Activated naive CD8-positive, alpha-beta T cell treated with anti-CD3 and anti-CD28 coated beads for 36 hours (primary cell): ENCODE measurements at regions not wholly inside any gene's neighbourhood (a gene's known extent, or its start where the extent isn't known, plus 50 kb on each side); places are given as distances from the start of the nearest gene placed in this dataset.
A peak's percentile ranks its signal among the peaks of the same experiment; 100 is the strongest.

Experiments
- DNase-seq: peaks from one replicate; pipeline ENCODE4 v3.0.0; 2021
- H3K27ac Mint-ChIP-seq: one replicate; pipeline ENCODE4 v1.8.0; 2022; ENCODE audit warnings: mild to moderate bottlenecking, moderate library complexity, mixed read lengths
- H3K27me3 Mint-ChIP-seq: one replicate; pipeline ENCODE4 v1.8.0; 2022; ENCODE audit warnings: mild to moderate bottlenecking, mixed read lengths
- H3K36me3 Mint-ChIP-seq: one replicate; pipeline ENCODE4 v1.8.0; 2021; ENCODE audit warnings: mild to moderate bottlenecking, mixed read lengths
- H3K4me1 Mint-ChIP-seq: one replicate; pipeline ENCODE4 v1.8.0; 2021; ENCODE audit warnings: mixed read lengths
- H3K4me3 Mint-ChIP-seq: one replicate; pipeline ENCODE4 v1.8.0; 2022; ENCODE audit warnings: mild to moderate bottlenecking, moderate library complexity, mixed read lengths
- H3K9me3 Mint-ChIP-seq: one replicate; pipeline ENCODE4 v1.8.0; 2022; ENCODE audit warnings: mixed read lengths

GRCh38 chrX:2618516-2618915 lies 72.6 kb upstream of the CD99 start:
- peaks cover 18% of the 10 kb centered on the region for H3K4me1 Mint-ChIP-seq
- H3K27me3 Mint-ChIP-seq: no peaks in the 10 kb centered on the region
- no peaks in the 10 kb centered on the region for H3K9me3 Mint-ChIP-seq
- H3K36me3 Mint-ChIP-seq: peaks cover 60% of the 10 kb centered on the region
- H3K27ac Mint-ChIP-seq: no peak overlapping the region
- H3K4me3 Mint-ChIP-seq: no peak overlapping the region
- no peak for DNase-seq

- Mint-ChIP-seq H3K9me3 (no peaks in the 10 kb centered on the region), H3K4me1 (peaks cover 37% of the 10 kb centered on the region), H3K27me3 (no peaks in the 10 kb centered on the region), H3K27ac (peak overlapping the region; percentile 44), H3K36me3 (peaks cover 67% of the 10 kb centered on the region), H3K4me3 (no peak overlapping the region)
- no peak for DNase-seq
These were observed 76.2 kb upstream of the CD99 start for GRCh38 chrX:2614911-2615310.

- peaks cover 53% of the 10 kb centered on the region for H3K36me3 Mint-ChIP-seq
- DNase-seq: no peak
- peaks cover 44% of the 10 kb centered on the region for H3K4me1 Mint-ChIP-seq
These were observed 80.6 kb upstream of the CD99 start for GRCh38 chrX:2610246-2611170.

GRCh38 chrX:2609431-2610238 lies 81.5 kb upstream of the CD99 start:
- Mint-ChIP-seq H3K36me3 (peaks cover 51% of the 10 kb centered on the region), H3K27ac (peak overlapping the region; percentile 52), H3K4me1 (peaks cover 40% of the 10 kb centered on the region), H3K27me3 (no peaks in the 10 kb centered on the region), H3K9me3 (peaks cover 2% of the 10 kb centered on the region), H3K4me3 (peak overlapping the region; percentile 89)
- no peak for DNase-seq

More at GRCh38 chrX:2610246-2611170, 80.6 kb upstream of the CD99 start:
- H3K27ac Mint-ChIP-seq: peak overlapping the region; percentile 52
- no peaks in the 10 kb centered on the region for H3K27me3 Mint-ChIP-seq
- H3K9me3 Mint-ChIP-seq: peaks cover 2% of the 10 kb centered on the region
- H3K4me3 Mint-ChIP-seq: peak overlapping the region; percentile 89

GRCh38 chrX:2608638-2609430 lies 82.3 kb upstream of the CD99 start:
- peak overlapping the region; percentile 90 for H3K27ac Mint-ChIP-seq
- H3K4me1 Mint-ChIP-seq: peaks cover 38% of the 10 kb centered on the region
- DNase-seq: peak; percentile 90
- H3K4me3 Mint-ChIP-seq: peak overlapping the region; percentile 89
- peaks cover 46% of the 10 kb centered on the region for H3K36me3 Mint-ChIP-seq
- no peaks in the 10 kb centered on the region for H3K27me3 Mint-ChIP-seq
- H3K9me3 Mint-ChIP-seq: peaks cover 2% of the 10 kb centered on the region

GRCh38 chrX:2607113-2607512 lies 84.0 kb upstream of the CD99 start:
- H3K4me1 Mint-ChIP-seq: peaks cover 34% of the 10 kb centered on the region
- no peak overlapping the region for H3K27ac Mint-ChIP-seq
- H3K4me3 Mint-ChIP-seq: peak overlapping the region; percentile 12
- H3K9me3 Mint-ChIP-seq: peaks cover 2% of the 10 kb centered on the region
- H3K36me3 Mint-ChIP-seq: peaks cover 41% of the 10 kb centered on the region
- DNase-seq: no peak
- H3K27me3 Mint-ChIP-seq: no peaks in the 10 kb centered on the region

GRCh38 chrX:2600564-2600963 lies 90.5 kb upstream of the CD99 start:
- no peak overlapping the region for H3K27ac Mint-ChIP-seq
- no peaks in the 10 kb centered on the region for H3K27me3 Mint-ChIP-seq
- H3K4me1 Mint-ChIP-seq: peaks cover 5% of the 10 kb centered on the region
- no peak for DNase-seq
- H3K36me3 Mint-ChIP-seq: peaks cover 26% of the 10 kb centered on the region
- no peak overlapping the region for H3K4me3 Mint-ChIP-seq
- H3K9me3 Mint-ChIP-seq: no peaks in the 10 kb centered on the region

GRCh38 chrX:2596555-2597255 lies 94.4 kb upstream of the CD99 start:
- Mint-ChIP-seq H3K27me3 (no peaks in the 10 kb centered on the region), H3K4me3 (no peak overlapping the region), H3K4me1 (no peaks in the 10 kb centered on the region), H3K9me3 (no peaks in the 10 kb centered on the region), H3K27ac (no peak overlapping the region), H3K36me3 (peaks cover 7% of the 10 kb centered on the region)
- no peak for DNase-seq

GRCh38 chrX:2596045-2596444 lies 95.0 kb upstream of the CD99 start:
- no peaks in the 10 kb centered on the region for H3K27me3 Mint-ChIP-seq
- H3K9me3 Mint-ChIP-seq: no peaks in the 10 kb centered on the region
- H3K4me3 Mint-ChIP-seq: no peak overlapping the region
- H3K4me1 Mint-ChIP-seq: no peaks in the 10 kb centered on the region
- peaks cover 4% of the 10 kb centered on the region for H3K36me3 Mint-ChIP-seq
- DNase-seq: no peak
- H3K27ac Mint-ChIP-seq: no peak overlapping the region

GRCh38 chrX:2595258-2595657 lies 94.5 kb upstream of the DHRSX start:
- Mint-ChIP-seq H3K27ac (no peak overlapping the region), H3K4me1 (no peaks in the 10 kb centered on the region), H3K27me3 (no peaks in the 10 kb centered on the region), H3K9me3 (no peaks in the 10 kb centered on the region), H3K4me3 (no peak overlapping the region), H3K36me3 (peaks cover 3% of the 10 kb centered on the region)
- DNase-seq: no peak

- Mint-ChIP-seq H3K36me3 (no peaks in the 10 kb centered on the region), H3K27ac (no peak overlapping the region), H3K4me1 (no peaks in the 10 kb centered on the region), H3K27me3 (no peaks in the 10 kb centered on the region), H3K4me3 (no peak overlapping the region), H3K9me3 (no peaks in the 10 kb centered on the region)
- no peak for DNase-seq
These were observed 93.7 kb upstream of the DHRSX start for GRCh38 chrX:2594491-2594890.

GRCh38 chrX:2592279-2592678 lies 91.5 kb upstream of the DHRSX start:
- Mint-ChIP-seq H3K36me3 (no peaks in the 10 kb centered on the region), H3K27me3 (no peaks in the 10 kb centered on the region), H3K4me3 (no peak overlapping the region), H3K27ac (no peak overlapping the region), H3K9me3 (no peaks in the 10 kb centered on the region), H3K4me1 (peaks cover under 1% of the 10 kb centered on the region)
- DNase-seq: no peak

- Mint-ChIP-seq H3K4me3 (no peak overlapping the region), H3K36me3 (no peaks in the 10 kb centered on the region), H3K27ac (no peak overlapping the region), H3K27me3 (peaks cover 5% of the 10 kb centered on the region), H3K9me3 (no peaks in the 10 kb centered on the region), H3K4me1 (peaks cover 6% of the 10 kb centered on the region)
- DNase-seq: no peak
These were observed 88.6 kb upstream of the DHRSX start for GRCh38 chrX:2589186-2590020.

GRCh38 chrX:2588049-2588448 lies 87.3 kb upstream of the DHRSX start:
- no peak overlapping the region for H3K4me3 Mint-ChIP-seq
- H3K27ac Mint-ChIP-seq: no peak overlapping the region
- no peaks in the 10 kb centered on the region for H3K36me3 Mint-ChIP-seq
- peaks cover 11% of the 10 kb centered on the region for H3K27me3 Mint-ChIP-seq
- no peak for DNase-seq
- peaks cover 9% of the 10 kb centered on the region for H3K4me1 Mint-ChIP-seq
- no peaks in the 10 kb centered on the region for H3K9me3 Mint-ChIP-seq
